ENCODE measurements at regions not wholly inside any gene's neighbourhood (a gene's known extent, or its start where the extent isn't known, plus 50 kb on each side); places are given as distances from the start of the nearest gene placed in this dataset.

DNA sequence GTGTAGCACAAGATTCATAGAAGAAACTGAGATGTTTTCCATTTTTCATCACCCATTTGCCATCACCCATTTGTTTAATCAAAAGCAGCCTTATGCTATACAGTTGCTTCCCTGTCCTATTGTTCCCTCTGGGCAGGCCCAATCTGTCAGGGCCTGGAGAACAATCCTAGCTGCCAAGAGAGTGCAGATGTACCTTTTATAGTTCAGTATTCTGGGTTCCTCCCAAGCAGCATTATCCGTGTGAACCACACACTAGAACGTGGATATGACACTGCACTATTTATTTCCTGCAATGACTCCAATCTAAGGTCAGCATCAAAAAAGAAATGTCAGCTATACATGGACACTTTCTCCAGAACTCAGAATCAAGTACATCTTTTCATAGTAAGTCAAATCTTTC, 269.0 kb downstream of the ADGRA3 start:
- TF ChIP-seq GLIS3 (CRISPR knock-in tag; IDR thresholded peaks at IDR 0.05) (no peak), ISL1 (CRISPR knock-in tag; IDR thresholded peaks at IDR 0.05) (no peak), CSDC2 (CRISPR knock-in tag; IDR thresholded peaks at IDR 0.05) (no peak), PPARA (CRISPR knock-in tag; IDR thresholded peaks at IDR 0.05; ENCODE audit: borderline replicate concordance) (no peak), SNAI2 (CRISPR knock-in tag; IDR thresholded peaks at IDR 0.05) (no peak), ZNF70 (CRISPR knock-in tag; IDR thresholded peaks at IDR 0.05) (no peak), ESRRG (CRISPR knock-in tag; IDR thresholded peaks at IDR 0.05) (no peak), POU6F1 (CRISPR knock-in tag; IDR thresholded peaks at IDR 0.05; ENCODE audit: borderline replicate concordance, low read depth) (no peak), ARNTL (CRISPR knock-in tag; IDR thresholded peaks at IDR 0.05; ENCODE audit: borderline replicate concordance, low read depth) (no peak), ZNF565 (CRISPR knock-in tag; conservative IDR thresholded peaks at IDR 0.05; ENCODE audit: low read depth) (no peak), ZFP30 (CRISPR knock-in tag; IDR thresholded peaks at IDR 0.05) (no peak), TOX (CRISPR knock-in tag; IDR thresholded peaks at IDR 0.05; ENCODE audit: borderline replicate concordance) (no peak), TSHZ2 (CRISPR knock-in tag; IDR thresholded peaks at IDR 0.05) (no peak), RARB (CRISPR knock-in tag; IDR thresholded peaks at IDR 0.05) (no peak)
- TF ChIP-seq, protein P1, sequence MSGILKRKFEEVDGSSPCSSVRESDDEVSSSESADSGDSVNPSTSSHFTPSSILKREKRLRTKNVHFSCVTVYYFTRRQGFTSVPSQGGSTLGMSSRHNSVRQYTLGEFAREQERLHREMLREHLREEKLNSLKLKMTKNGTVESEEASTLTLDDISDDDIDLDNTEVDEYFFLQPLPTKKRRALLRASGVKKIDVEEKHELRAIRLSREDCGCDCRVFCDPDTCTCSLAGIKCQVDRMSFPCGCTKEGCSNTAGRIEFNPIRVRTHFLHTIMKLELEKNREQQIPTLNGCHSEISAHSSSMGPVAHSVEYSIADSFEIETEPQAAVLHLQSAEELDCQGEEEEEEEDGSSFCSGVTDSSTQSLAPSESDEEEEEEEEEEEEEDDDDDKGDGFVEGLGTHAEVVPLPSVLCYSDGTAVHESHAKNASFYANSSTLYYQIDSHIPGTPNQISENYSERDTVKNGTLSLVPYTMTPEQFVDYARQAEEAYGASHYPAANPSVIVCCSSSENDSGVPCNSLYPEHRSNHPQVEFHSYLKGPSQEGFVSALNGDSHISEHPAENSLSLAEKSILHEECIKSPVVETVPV (CRISPR knock-in tag; IDR thresholded peaks at IDR 0.05): no peak
- ATAC-seq: no peak

DNA sequence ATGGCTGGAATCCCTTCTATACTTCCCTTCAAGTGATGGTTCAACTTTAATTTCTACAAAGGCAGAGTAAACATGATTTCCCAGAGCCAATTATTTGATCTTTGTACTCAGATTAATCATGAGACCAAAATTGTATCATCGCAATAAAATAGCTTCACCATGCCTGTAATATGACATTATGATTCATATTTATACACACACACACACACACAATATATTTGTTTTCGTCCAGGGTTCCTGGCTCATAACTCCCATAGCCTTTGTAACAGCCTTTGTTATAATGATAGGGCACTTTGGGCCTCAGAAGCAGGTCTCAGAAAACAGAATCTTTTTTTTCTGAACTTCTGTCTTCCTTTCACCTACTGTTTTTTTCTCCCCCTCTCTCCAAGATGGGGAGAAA, 270.6 kb downstream of the ADGRA3 start:
- TF ChIP-seq ZFP30 (CRISPR knock-in tag; IDR thresholded peaks at IDR 0.05): no peak
- TF ChIP-seq ZNF565 (CRISPR knock-in tag; conservative IDR thresholded peaks at IDR 0.05; ENCODE audit: low read depth): no peak
- no peak for ATAC-seq

- TF ChIP-seq OSR1 (CRISPR knock-in tag; IDR thresholded peaks at IDR 0.05) (no peak), ZNF565 (CRISPR knock-in tag; conservative IDR thresholded peaks at IDR 0.05; ENCODE audit: low read depth) (no peak), SNAI2 (CRISPR knock-in tag; IDR thresholded peaks at IDR 0.05) (no peak), PATZ1 (CRISPR knock-in tag; IDR thresholded peaks at IDR 0.05; ENCODE audit: borderline replicate concordance) (no peak), ARNTL (CRISPR knock-in tag; IDR thresholded peaks at IDR 0.05; ENCODE audit: borderline replicate concordance, low read depth) (no peak), TCF4 (CRISPR knock-in tag; IDR thresholded peaks at IDR 0.05; ENCODE audit: borderline replicate concordance) (no peak), ZFP3 (CRISPR knock-in tag; IDR thresholded peaks at IDR 0.05) (no peak), RARB (CRISPR knock-in tag; IDR thresholded peaks at IDR 0.05) (no peak), ZNF8 (CRISPR knock-in tag; IDR thresholded peaks at IDR 0.05) (no peak), ZFP30 (CRISPR knock-in tag; IDR thresholded peaks at IDR 0.05) (no peak), ZC3H10 (CRISPR knock-in tag; IDR thresholded peaks at IDR 0.05) (no peak), POU6F1 (CRISPR knock-in tag; IDR thresholded peaks at IDR 0.05; ENCODE audit: borderline replicate concordance, low read depth) (no peak), ESRRG (CRISPR knock-in tag; IDR thresholded peaks at IDR 0.05) (no peak)
- ATAC-seq: no peak
These were observed 274.5 kb downstream of the ADGRA3 start for GRCh38 chr4:22241415-22241814.
